Activated CD4-positive, alpha-beta T cell treated with anti-CD3 and anti-CD28 coated beads, Interleukin-2, amount 10 ng/mL, durations not matched to agents 24 days and 14 days (primary cell): ENCODE measurements at regions not wholly inside any gene's neighbourhood (a gene's known extent, or its start where the extent isn't known, plus 50 kb on each side); places are given as distances from the start of the nearest gene placed in this dataset.
"Not testable (repeated sequence)": the region's sequence is repeated elsewhere in the genome, so short reads cannot be mapped to it uniquely, and the experiment has no call there.

Experiments
- DNase-seq: peaks from one replicate; pipeline ENCODE4 v3.0.0; 2022
- H3K27ac Mint-ChIP-seq: one replicate; pipeline ENCODE4 v1.8.0; 2022; ENCODE audit warnings: mild to moderate bottlenecking, mixed read lengths
- H3K27me3 Mint-ChIP-seq: one replicate; pipeline ENCODE4 v1.8.0; 2022; ENCODE audit warnings: mixed read lengths
- H3K36me3 Mint-ChIP-seq: one replicate; pipeline ENCODE4 v1.8.0; 2022; ENCODE audit warnings: low read depth, mild to moderate bottlenecking, mixed read lengths
- H3K4me1 Mint-ChIP-seq: one replicate; pipeline ENCODE4 v1.8.0; 2021; ENCODE audit warnings: mixed read lengths
- H3K4me3 Mint-ChIP-seq: one replicate; pipeline ENCODE4 v1.8.0; 2022; ENCODE audit warnings: mild to moderate bottlenecking, moderate library complexity, mixed read lengths
- H3K9me3 Mint-ChIP-seq: one replicate; pipeline ENCODE4 v1.8.0; 2021; ENCODE audit warnings: mixed read lengths
- intact Hi-C: fragments of 100-400 bp; cut with micrococcal nuclease; formaldehyde crosslinking; loops from one replicate; pipeline ENCODE4 v1.15.1; 2023

- Mint-ChIP-seq H3K27me3 (no peaks in the 10 kb centered on the region), H3K36me3 (no peaks in the 10 kb centered on the region), H3K27ac (no peak overlapping the region), H3K9me3 (no peaks in the 10 kb centered on the region), H3K4me3 (no peak overlapping the region), H3K4me1 (no peaks in the 10 kb centered on the region)
- intact Hi-C loops, result no loop called here
- DNase-seq, result no peak
Measured at GRCh38 chr9:78985084-78985738, 586.6 kb upstream of the TLE4 start.

- intact Hi-C loops, result no loop called here
- no peaks in the 10 kb centered on the region for H3K36me3 Mint-ChIP-seq
Measured at GRCh38 chr9:78986446-78986845, 585.3 kb upstream of the TLE4 start.

GRCh38 chr9:78989031-78989658, 582.6 kb upstream of the TLE4 start:
- Mint-ChIP-seq H3K27me3 (no peaks in the 10 kb centered on the region), H3K4me1 (no peaks in the 10 kb centered on the region), H3K4me3 (no peak overlapping the region), H3K36me3 (no peaks in the 10 kb centered on the region), H3K27ac (no peak overlapping the region), H3K9me3 (no peaks in the 10 kb centered on the region)
- intact Hi-C loops, result no loop called here
- no peak for DNase-seq

More at GRCh38 chr9:78986446-78986845, 585.3 kb upstream of the TLE4 start:
- Mint-ChIP-seq H3K27ac (no peak overlapping the region), H3K9me3 (no peaks in the 10 kb centered on the region), H3K4me1 (no peaks in the 10 kb centered on the region), H3K27me3 (no peaks in the 10 kb centered on the region), H3K4me3 (no peak overlapping the region)
- no peak for DNase-seq

- intact Hi-C loops, result no loop called here
- Mint-ChIP-seq H3K27ac (no peak overlapping the region), H3K36me3 (no peaks in the 10 kb centered on the region), H3K4me1 (no peaks in the 10 kb centered on the region), H3K4me3 (no peak overlapping the region), H3K9me3 (no peaks in the 10 kb centered on the region), H3K27me3 (no peaks in the 10 kb centered on the region)
- no peak for DNase-seq
Measured at GRCh38 chr9:78994471-78994870, 577.3 kb upstream of the TLE4 start.

GRCh38 chr9:78994974-78995373, 576.8 kb upstream of the TLE4 start:
- H3K36me3 Mint-ChIP-seq, intact Hi-C loops, H3K9me3 Mint-ChIP-seq, H3K27ac Mint-ChIP-seq, DNase-seq, H3K4me1 Mint-ChIP-seq, H3K27me3 Mint-ChIP-seq, H3K4me3 Mint-ChIP-seq: not testable (repeated sequence)

- Mint-ChIP-seq H3K9me3 (no peaks in the 10 kb centered on the region), H3K4me1 (no peaks in the 10 kb centered on the region), H3K4me3 (no peak overlapping the region), H3K27ac (no peak overlapping the region), H3K36me3 (no peaks in the 10 kb centered on the region), H3K27me3 (no peaks in the 10 kb centered on the region)
- intact Hi-C loops, result no loop called here
- DNase-seq, result no peak
Measured at GRCh38 chr9:78997296-78997695, 574.5 kb upstream of the TLE4 start.

- no peak overlapping the region for H3K4me3 Mint-ChIP-seq
- H3K27ac Mint-ChIP-seq, result no peak overlapping the region
- no peaks in the 10 kb centered on the region for H3K27me3 Mint-ChIP-seq
- no peak for DNase-seq
- intact Hi-C loops, result no loop called here
- H3K9me3 Mint-ChIP-seq, result no peaks in the 10 kb centered on the region
- H3K36me3 Mint-ChIP-seq, result no peaks in the 10 kb centered on the region
- no peaks in the 10 kb centered on the region for H3K4me1 Mint-ChIP-seq
Measured at GRCh38 chr9:79000230-79001002, 571.3 kb upstream of the TLE4 start.

- no peaks in the 10 kb centered on the region for H3K27me3 Mint-ChIP-seq
- DNase-seq, result no peak
- no peak overlapping the region for H3K4me3 Mint-ChIP-seq
- no peaks in the 10 kb centered on the region for H3K4me1 Mint-ChIP-seq
- no peaks in the 10 kb centered on the region for H3K9me3 Mint-ChIP-seq
- no peaks in the 10 kb centered on the region for H3K36me3 Mint-ChIP-seq
- no peak overlapping the region for H3K27ac Mint-ChIP-seq
- intact Hi-C loops, result no loop called here
Measured at GRCh38 chr9:79001012-79001411, 570.8 kb upstream of the TLE4 start.

- Mint-ChIP-seq H3K27ac (no peak overlapping the region), H3K36me3 (no peaks in the 10 kb centered on the region), H3K4me3 (no peak overlapping the region), H3K4me1 (no peaks in the 10 kb centered on the region), H3K27me3 (no peaks in the 10 kb centered on the region), H3K9me3 (peaks cover 3% of the 10 kb centered on the region)
- DNase-seq, result no peak
- intact Hi-C loops, result no loop called here
Measured at GRCh38 chr9:79003514-79003913, 568.3 kb upstream of the TLE4 start.

GRCh38 chr9:79004032-79004431, 567.7 kb upstream of the TLE4 start:
- Mint-ChIP-seq H3K4me3 (no peak overlapping the region), H3K27me3 (no peaks in the 10 kb centered on the region), H3K4me1 (no peaks in the 10 kb centered on the region), H3K27ac (no peak overlapping the region), H3K36me3 (no peaks in the 10 kb centered on the region), H3K9me3 (peaks cover 5% of the 10 kb centered on the region)
- intact Hi-C loops, result no loop called here
- DNase-seq, result no peak

GRCh38 chr9:79006546-79006945, 565.2 kb upstream of the TLE4 start:
- Mint-ChIP-seq H3K27me3 (no peaks in the 10 kb centered on the region), H3K4me3 (no peak overlapping the region), H3K36me3 (no peaks in the 10 kb centered on the region), H3K9me3 (peaks cover 5% of the 10 kb centered on the region), H3K27ac (no peak overlapping the region), H3K4me1 (no peaks in the 10 kb centered on the region)
- intact Hi-C loops, result no loop called here
- DNase-seq, result no peak

GRCh38 chr9:79007701-79008483, 563.9 kb upstream of the TLE4 start:
- H3K27me3 Mint-ChIP-seq, result no peaks in the 10 kb centered on the region
- no peaks in the 10 kb centered on the region for H3K36me3 Mint-ChIP-seq
- H3K9me3 Mint-ChIP-seq, result peaks cover 5% of the 10 kb centered on the region
- intact Hi-C loops, result no loop called here
- no peak overlapping the region for H3K4me3 Mint-ChIP-seq
- no peaks in the 10 kb centered on the region for H3K4me1 Mint-ChIP-seq
- no peak for DNase-seq
- no peak overlapping the region for H3K27ac Mint-ChIP-seq

- Mint-ChIP-seq H3K27me3 (no peaks in the 10 kb centered on the region), H3K36me3 (no peaks in the 10 kb centered on the region), H3K4me1 (no peaks in the 10 kb centered on the region), H3K9me3 (peaks cover 5% of the 10 kb centered on the region), H3K27ac (no peak overlapping the region), H3K4me3 (no peak overlapping the region)
- intact Hi-C loops, result no loop called here
- no peak for DNase-seq
Measured at GRCh38 chr9:79008916-79009315, 562.8 kb upstream of the TLE4 start.

- DNase-seq, result no peak
- intact Hi-C loops, result no loop called here
- H3K4me1 Mint-ChIP-seq, result no peaks in the 10 kb centered on the region
- peaks cover 5% of the 10 kb centered on the region for H3K9me3 Mint-ChIP-seq
- H3K36me3 Mint-ChIP-seq, result no peaks in the 10 kb centered on the region
- no peak overlapping the region for H3K27ac Mint-ChIP-seq
- H3K27me3 Mint-ChIP-seq, result no peaks in the 10 kb centered on the region
- H3K4me3 Mint-ChIP-seq, result no peak overlapping the region
Measured at GRCh38 chr9:79011461-79011860, 560.3 kb upstream of the TLE4 start.
